ENCODE measurements at regions not wholly inside any gene's neighbourhood (a gene's known extent, or its start where the extent isn't known, plus 50 kb on each side); places are given as distances from the start of the nearest gene placed in this dataset.
"Not testable (repeated sequence)": the region's sequence is repeated elsewhere in the genome, so short reads cannot be mapped to it uniquely, and the experiment has no call there.

GRCh38 chr7:106713452-106713851 lies 52.5 kb upstream of the CCDC71L start:
- DNase-seq; intact Hi-C loops (cut with DNase I, micrococcal nuclease); ATAC-seq: not testable (repeated sequence)

GRCh38 chr7:106714590-106715442 lies 53.9 kb upstream of the CCDC71L start:
- intact Hi-C loops (cut with DNase I, micrococcal nuclease); ATAC-seq; DNase-seq: not testable (repeated sequence)

GRCh38 chr7:106715730-106716129 lies 54.8 kb upstream of the CCDC71L start:
- no peak for ATAC-seq
- intact Hi-C loops (cut with DNase I, micrococcal nuclease): no loop called here
- DNase-seq: no peak

- intact Hi-C loops (cut with DNase I, micrococcal nuclease): no loop called here
- DNase-seq: no peak
- no peak for ATAC-seq
Measured at GRCh38 chr7:106717254-106717954, 56.4 kb upstream of the CCDC71L start.

- ATAC-seq (peak; percentile 28), DNase-seq (no peak)
- intact Hi-C loops (cut with DNase I, micrococcal nuclease): no loop called here
Measured at GRCh38 chr7:106717955-106718871, 57.3 kb upstream of the CCDC71L start.

GRCh38 chr7:106720641-106721040 lies 59.7 kb upstream of the CCDC71L start:
- intact Hi-C loops (cut with DNase I, micrococcal nuclease): no loop called here
- no peak for DNase-seq
- ATAC-seq: no peak

GRCh38 chr7:106721816-106722785 lies 61.1 kb upstream of the CCDC71L start:
- intact Hi-C loops (cut with DNase I, micrococcal nuclease): no loop called here
- DNase-seq (no peak), ATAC-seq (no peak)

- ATAC-seq (no peak), DNase-seq (no peak)
- intact Hi-C loops (cut with DNase I, micrococcal nuclease): no loop called here
Measured at GRCh38 chr7:106723398-106723797, 62.4 kb upstream of the CCDC71L start.

- no peak for ATAC-seq
- no peak for DNase-seq
- intact Hi-C loops (cut with DNase I, micrococcal nuclease): loop anchor here in 1 of 2 donors (10.0 kb wide), 2 partner anchors 75 to 185 kb away; no protein-coding TSS in a partner anchor
Measured at GRCh38 chr7:106729720-106730385, 68.9 kb upstream of the CCDC71L start.

GRCh38 chr7:106731187-106731586 lies 70.2 kb upstream of the CCDC71L start:
- no peak for ATAC-seq
- intact Hi-C loops (cut with DNase I, micrococcal nuclease): loop anchor here in 1 of 2 donors (10.0 kb wide), 2 partner anchors 76 to 186 kb away; no protein-coding TSS in a partner anchor
- no peak for DNase-seq

GRCh38 chr7:106731646-106732444 lies 70.9 kb upstream of the CCDC71L start:
- DNase-seq (no peak), ATAC-seq (no peak)
- intact Hi-C loops (cut with DNase I, micrococcal nuclease): loop anchor here in 1 of 2 donors (10.0 kb wide), 2 partner anchors 77 to 187 kb away; no protein-coding TSS in a partner anchor

GRCh38 chr7:106735637-106736036 lies 74.7 kb upstream of the CCDC71L start:
- DNase-seq: no peak
- intact Hi-C loops (cut with DNase I, micrococcal nuclease): loop anchor here in 1 of 2 donors (10.0 kb wide), 2 partner anchors 81 to 191 kb away; no protein-coding TSS in a partner anchor
- no peak for ATAC-seq

- intact Hi-C loops (cut with DNase I, micrococcal nuclease): loop anchor here in 1 of 2 donors (10.0 kb wide), 2 partner anchors 81 to 191 kb away; no protein-coding TSS in a partner anchor
- no peak for ATAC-seq
- DNase-seq: no peak
Measured at GRCh38 chr7:106736123-106736507, 75.2 kb upstream of the CCDC71L start.

- intact Hi-C loops (cut with DNase I, micrococcal nuclease): loop anchor here in 1 of 2 donors (10.0 kb wide), 2 partner anchors 82 to 192 kb away; no protein-coding TSS in a partner anchor
- DNase-seq: no peak
Measured at GRCh38 chr7:106736508-106737201, 75.7 kb upstream of the CCDC71L start.

GRCh38 chr7:106737202-106737562 lies 76.2 kb upstream of the CCDC71L start:
- intact Hi-C loops (cut with DNase I, micrococcal nuclease): loop anchor here in 1 of 2 donors (10.0 kb wide), 2 partner anchors 82 to 192 kb away; no protein-coding TSS in a partner anchor
- ATAC-seq (no peak), DNase-seq (no peak)

More at GRCh38 chr7:106736508-106737201, 75.7 kb upstream of the CCDC71L start:
- peak; percentile 97 for ATAC-seq

GRCh38 chr7:106740806-106741205 lies 79.8 kb upstream of the CCDC71L start:
- no peak for DNase-seq
- intact Hi-C loops (cut with DNase I, micrococcal nuclease): no loop called here
- no peak for ATAC-seq

Measured in left colon (tissue), 2 donors.